Kidney tubule cell (primary cell): ENCODE measurements at regions not wholly inside any gene's neighbourhood (a gene's known extent, or its start where the extent isn't known, plus 50 kb on each side); places are given as distances from the start of the nearest gene placed in this dataset.
A peak's percentile ranks its signal among the peaks of the same experiment; 100 is the strongest.

ENCODE experiments used
- DNase-seq: peaks from one replicate; pipeline ENCODE4 v3.0.0-alpha.2; 2018; ENCODE audit warnings: low spot score

GRCh38 chr3:66128623-66129022 is 89.9 kb upstream of the MAGI1 start:
- DNase-seq: no peak

- DNase-seq: peak; percentile 38
These were observed 82.6 kb upstream of the MAGI1 start for GRCh38 chr3:66121318-66121717.

- peak; percentile 95 for DNase-seq
These were observed 77.3 kb upstream of the MAGI1 start for GRCh38 chr3:66115858-66116654.

- no peak for DNase-seq
These were observed 74.8 kb upstream of the MAGI1 start for GRCh38 chr3:66113542-66113941.

- peak; percentile 26 for DNase-seq
These were observed 72.1 kb upstream of the MAGI1 start for GRCh38 chr3:66110840-66111239.

- no peak for DNase-seq
These were observed 69.1 kb upstream of the MAGI1 start for GRCh38 chr3:66107855-66108254.

- no peak for DNase-seq
These were observed 68.1 kb upstream of the MAGI1 start for GRCh38 chr3:66106788-66107187.

- peak; percentile 44 for DNase-seq
These were observed 65.8 kb upstream of the MAGI1 start for GRCh38 chr3:66104535-66104934.

- no peak for DNase-seq
These were observed 65.0 kb upstream of the MAGI1 start for GRCh38 chr3:66103729-66104128.

- DNase-seq: no peak
These were observed 63.2 kb upstream of the MAGI1 start for GRCh38 chr3:66101901-66102300.

- DNase-seq: peak; percentile 24
These were observed 60.9 kb upstream of the MAGI1 start for GRCh38 chr3:66099541-66100065.

GRCh38 chr3:66098436-66098835 is 59.7 kb upstream of the MAGI1 start:
- no peak for DNase-seq

GRCh38 chr3:66097647-66098046 is 58.9 kb upstream of the MAGI1 start:
- DNase-seq: no peak

GRCh38 chr3:66095295-66096001 is 56.7 kb upstream of the MAGI1 start:
- no peak for DNase-seq

- DNase-seq: no peak
These were observed 55.3 kb upstream of the MAGI1 start for GRCh38 chr3:66093981-66094380.

- DNase-seq: no peak
These were observed 53.7 kb upstream of the MAGI1 start for GRCh38 chr3:66092175-66092995.
